Epithelial cell of proximal tubule (primary cell): ENCODE measurements at regions not wholly inside any gene's neighbourhood (a gene's known extent, or its start where the extent isn't known, plus 50 kb on each side); places are given as distances from the start of the nearest gene placed in this dataset.

Experiments
- DNase-seq: peaks from one replicate; pipeline ENCODE4 v3.0.0-alpha.2; 2011; ENCODE audit warnings: low read depth
- H3K4me3 ChIP-seq: 2 replicates; pipeline ENCODE4 v1.5.1; 2011; ENCODE audit warnings: low read depth, mild to moderate bottlenecking, low read length
- CTCF ChIP-seq: conservative IDR thresholded peaks from 2 replicates; pipeline ENCODE4 v1.5.1; 2012; ENCODE audit warnings: low read depth, mild to moderate bottlenecking, low read length

- no peak for TF ChIP-seq CTCF
- DNase-seq = no peak
- H3K4me3 ChIP-seq = no peak overlapping the region
These were observed 99.4 kb upstream of the HAND1 start for GRCh38 chr5:154577416-154577815.

GRCh38 chr5:154576429-154576806 is 98.4 kb upstream of the HAND1 start:
- no peak overlapping the region for H3K4me3 ChIP-seq
- DNase-seq = no peak
- no peak for TF ChIP-seq CTCF

GRCh38 chr5:154575546-154576428 is 97.8 kb upstream of the HAND1 start:
- DNase-seq = no peak
- H3K4me3 ChIP-seq = no peak overlapping the region
- peak; percentile 39 for TF ChIP-seq CTCF

GRCh38 chr5:154573011-154573410 is 95.0 kb upstream of the HAND1 start:
- DNase-seq = no peak
- no peak for TF ChIP-seq CTCF

GRCh38 chr5:154571325-154572035 is 93.5 kb upstream of the HAND1 start:
- H3K4me3 ChIP-seq = no peak overlapping the region
- DNase-seq = no peak
- TF ChIP-seq CTCF = no peak

More at GRCh38 chr5:154573011-154573410, 95.0 kb upstream of the HAND1 start:
- no peak overlapping the region for H3K4me3 ChIP-seq

GRCh38 chr5:154570572-154571324 is 92.7 kb upstream of the HAND1 start:
- TF ChIP-seq CTCF = no peak
- DNase-seq = no peak

More at GRCh38 chr5:154570572-154571324, 92.7 kb upstream of the HAND1 start:
- H3K4me3 ChIP-seq = no peak overlapping the region
